ENCODE measurements at regions not wholly inside any gene's neighbourhood (a gene's known extent, or its start where the extent isn't known, plus 50 kb on each side); places are given as distances from the start of the nearest gene placed in this dataset.

DNA sequence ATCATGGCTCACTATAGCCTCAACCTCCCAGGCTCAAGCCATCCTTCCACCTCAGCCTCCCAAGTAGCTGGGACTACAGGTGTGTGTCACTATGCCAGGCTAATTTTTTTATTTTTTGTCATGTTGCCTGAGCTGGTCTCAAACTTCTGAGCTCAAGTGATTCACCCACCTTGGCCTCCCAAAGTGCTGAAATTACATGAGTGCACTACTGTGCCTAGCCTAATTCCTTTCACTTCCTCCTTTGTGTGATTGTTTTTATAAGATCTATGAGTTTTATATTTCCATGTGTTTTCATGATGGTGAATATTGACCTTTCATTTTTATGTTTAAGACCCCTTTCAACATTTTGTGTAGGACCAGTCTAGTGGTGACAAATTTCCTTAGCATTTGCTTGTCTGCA, 55.2 kb upstream of the IL12B start:
- DNase-seq (ENCODE audit: low read depth), result no peak
- TF ChIP-seq, protein P1, sequence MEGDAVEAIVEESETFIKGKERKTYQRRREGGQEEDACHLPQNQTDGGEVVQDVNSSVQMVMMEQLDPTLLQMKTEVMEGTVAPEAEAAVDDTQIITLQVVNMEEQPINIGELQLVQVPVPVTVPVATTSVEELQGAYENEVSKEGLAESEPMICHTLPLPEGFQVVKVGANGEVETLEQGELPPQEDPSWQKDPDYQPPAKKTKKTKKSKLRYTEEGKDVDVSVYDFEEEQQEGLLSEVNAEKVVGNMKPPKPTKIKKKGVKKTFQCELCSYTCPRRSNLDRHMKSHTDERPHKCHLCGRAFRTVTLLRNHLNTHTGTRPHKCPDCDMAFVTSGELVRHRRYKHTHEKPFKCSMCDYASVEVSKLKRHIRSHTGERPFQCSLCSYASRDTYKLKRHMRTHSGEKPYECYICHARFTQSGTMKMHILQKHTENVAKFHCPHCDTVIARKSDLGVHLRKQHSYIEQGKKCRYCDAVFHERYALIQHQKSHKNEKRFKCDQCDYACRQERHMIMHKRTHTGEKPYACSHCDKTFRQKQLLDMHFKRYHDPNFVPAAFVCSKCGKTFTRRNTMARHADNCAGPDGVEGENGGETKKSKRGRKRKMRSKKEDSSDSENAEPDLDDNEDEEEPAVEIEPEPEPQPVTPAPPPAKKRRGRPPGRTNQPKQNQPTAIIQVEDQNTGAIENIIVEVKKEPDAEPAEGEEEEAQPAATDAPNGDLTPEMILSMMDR (IDR thresholded peaks at IDR 0.05; ENCODE audit: low read length, missing control alignments), result no peak
- no peak overlapping the region for H3K4me3 ChIP-seq (replicated peaks; ENCODE audit: low read depth, low read length)

DNA sequence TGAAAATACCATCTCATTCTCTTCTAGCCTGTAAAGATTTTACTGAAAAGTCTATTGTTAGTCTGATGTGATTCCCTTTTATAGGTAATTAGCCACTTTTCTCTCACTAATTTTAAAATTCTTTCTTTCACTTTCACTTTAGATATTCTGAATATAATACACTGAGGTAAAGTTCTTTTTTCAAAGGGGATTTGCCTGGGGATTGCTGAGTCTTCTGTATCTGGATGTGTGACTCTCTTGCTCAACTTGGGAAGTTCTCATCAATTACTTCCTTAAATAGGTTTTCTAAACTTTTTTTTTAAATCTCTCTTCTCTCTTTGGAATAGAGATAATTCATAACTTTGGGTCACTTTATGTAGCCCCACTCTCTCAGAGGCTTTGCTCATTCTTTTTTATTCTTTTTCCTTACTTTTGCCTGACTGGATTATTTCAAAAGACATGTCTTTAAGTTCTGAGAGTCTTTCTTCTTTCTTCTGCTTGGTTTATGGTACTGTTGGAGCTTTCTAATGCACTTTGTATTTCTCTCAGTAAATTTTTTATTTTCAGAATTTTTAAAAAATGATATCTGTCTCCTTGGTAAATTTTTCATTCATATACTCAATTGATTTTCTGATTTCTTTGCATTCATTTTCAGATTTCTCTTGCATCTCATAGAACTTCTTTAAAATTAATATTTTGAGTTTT, 55.9 kb upstream of the IL12B start:
- DNase-seq (ENCODE audit: low read depth), result no peak
- TF ChIP-seq, protein P1 (IDR thresholded peaks at IDR 0.05; ENCODE audit: low read length, missing control alignments), result no peak
- no peak overlapping the region for H3K4me3 ChIP-seq (replicated peaks; ENCODE audit: low read depth, low read length)

DNA sequence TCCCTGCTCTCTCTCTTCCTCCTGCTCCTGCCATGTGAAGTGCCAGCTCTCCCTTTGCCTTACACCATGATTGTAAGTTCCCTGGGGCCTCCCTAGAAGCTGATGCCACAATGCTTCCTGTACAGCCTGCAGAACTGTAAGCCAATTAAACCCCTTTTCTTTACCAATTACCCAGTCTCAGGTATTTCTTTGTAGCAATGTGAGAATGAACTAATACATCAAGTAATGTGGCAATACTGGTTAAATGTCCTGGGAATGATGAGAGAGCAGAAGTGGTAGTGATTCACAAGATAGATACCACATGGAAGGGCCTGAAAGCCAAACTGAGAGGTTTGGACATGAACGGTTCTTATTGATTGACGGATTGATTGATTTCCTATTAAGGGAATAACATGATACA, 62.6 kb upstream of the IL12B start:
- no peak for DNase-seq (ENCODE audit: low read depth)
- no peak overlapping the region for H3K4me3 ChIP-seq (replicated peaks; ENCODE audit: low read depth, low read length)
- TF ChIP-seq, protein P1 (IDR thresholded peaks at IDR 0.05; ENCODE audit: low read length, missing control alignments), result no peak

DNA sequence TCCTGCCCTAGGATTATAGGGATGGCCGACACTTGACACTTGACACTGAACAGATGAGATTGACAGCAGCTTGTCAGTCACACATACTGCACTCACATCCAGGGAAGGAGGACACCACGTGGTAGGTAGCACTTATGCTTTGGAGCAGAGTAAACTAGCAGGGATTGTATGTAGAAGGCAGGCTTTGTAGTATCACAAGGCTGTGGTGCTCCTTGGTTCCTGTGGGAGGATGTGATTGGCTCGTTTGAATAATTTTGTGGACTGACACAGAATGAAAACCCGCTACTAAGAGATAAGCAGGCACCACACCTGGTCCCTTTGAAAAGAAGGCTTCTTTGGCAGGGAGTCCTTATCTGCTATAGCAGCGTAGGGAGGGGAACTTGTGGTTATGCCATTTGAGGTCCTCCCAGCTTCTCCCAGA, 63.6 kb upstream of the IL12B start:
- H3K4me3 ChIP-seq (replicated peaks; ENCODE audit: low read depth, low read length), result no peak overlapping the region
- no peak for DNase-seq (ENCODE audit: low read depth)
- TF ChIP-seq, protein P1 (IDR thresholded peaks at IDR 0.05; ENCODE audit: low read length, missing control alignments), result no peak

DNA sequence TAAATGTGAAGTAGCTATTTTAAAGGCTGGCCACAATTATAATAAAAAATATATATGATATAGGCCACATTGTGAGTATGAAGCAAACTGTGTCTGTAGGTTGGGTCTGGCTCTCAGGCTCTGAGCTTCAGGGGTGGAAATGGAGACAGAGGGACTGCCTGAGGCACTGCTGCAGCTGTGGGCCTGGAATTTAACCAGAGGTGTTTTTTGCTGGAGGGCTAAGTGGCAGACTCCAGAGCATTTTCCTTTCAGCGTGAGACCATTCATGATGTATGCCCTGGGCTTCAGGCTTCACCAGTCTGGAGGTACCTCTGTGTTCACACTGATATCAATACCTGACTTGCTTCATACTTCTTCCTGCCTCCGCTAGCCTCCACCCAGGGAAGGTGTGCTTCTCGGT, 64.9 kb upstream of the IL12B start:
- TF ChIP-seq, protein P1 (IDR thresholded peaks at IDR 0.05; ENCODE audit: low read length, missing control alignments), result no peak
- DNase-seq (ENCODE audit: low read depth), result no peak
- no peak overlapping the region for H3K4me3 ChIP-seq (replicated peaks; ENCODE audit: low read depth, low read length)

DNA sequence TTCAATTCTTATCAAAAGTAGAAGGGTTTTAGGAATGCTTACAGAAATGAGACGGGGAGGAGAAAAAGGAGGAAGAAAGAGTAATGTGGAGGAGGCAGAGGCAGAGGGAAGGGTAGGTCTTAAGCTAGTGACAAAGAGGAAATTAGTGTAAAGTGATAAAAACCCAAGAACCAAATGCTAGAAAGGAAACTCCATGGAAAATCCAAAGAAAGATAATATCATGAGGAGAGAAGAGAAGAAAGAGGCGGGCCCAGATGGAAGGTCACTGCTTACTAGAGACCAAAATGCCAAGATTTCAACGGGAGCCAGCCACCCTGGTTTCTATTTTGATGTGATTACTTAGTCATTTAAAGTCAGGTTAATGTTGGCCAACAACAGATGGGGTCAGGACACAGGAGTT, 68.6 kb upstream of the IL12B start:
- H3K4me3 ChIP-seq (replicated peaks; ENCODE audit: low read depth, low read length), result no peak overlapping the region
- TF ChIP-seq, protein P1 (IDR thresholded peaks at IDR 0.05; ENCODE audit: low read length, missing control alignments), result no peak
- no peak for DNase-seq (ENCODE audit: low read depth)

DNA sequence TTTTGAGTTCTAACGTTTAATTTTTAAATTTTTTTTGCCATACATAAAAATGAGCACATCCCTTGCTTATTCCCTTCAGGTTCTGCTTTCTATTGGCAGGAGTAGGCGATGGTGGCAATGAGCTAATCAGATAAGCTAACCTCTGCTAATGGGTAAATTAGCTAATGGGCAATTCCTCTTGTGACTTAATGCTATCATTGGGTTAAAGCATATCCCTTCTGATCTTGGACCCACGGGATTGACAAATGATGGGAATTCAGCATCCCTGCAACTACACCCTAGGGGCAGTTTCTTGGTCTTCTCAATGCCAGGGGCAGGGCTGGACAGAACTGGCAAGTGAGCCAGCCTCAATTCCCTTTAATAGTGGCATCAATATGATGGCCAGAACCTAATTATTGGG, 70.2 kb upstream of the IL12B start:
- DNase-seq (ENCODE audit: low read depth), result no peak
- H3K4me3 ChIP-seq (replicated peaks; ENCODE audit: low read depth, low read length), result no peak overlapping the region
- TF ChIP-seq, protein P1 (IDR thresholded peaks at IDR 0.05; ENCODE audit: low read length, missing control alignments), result no peak
